ENCODE measurements at regions not wholly inside any gene's neighbourhood (a gene's known extent, or its start where the extent isn't known, plus 50 kb on each side); places are given as distances from the start of the nearest gene placed in this dataset.

DNA sequence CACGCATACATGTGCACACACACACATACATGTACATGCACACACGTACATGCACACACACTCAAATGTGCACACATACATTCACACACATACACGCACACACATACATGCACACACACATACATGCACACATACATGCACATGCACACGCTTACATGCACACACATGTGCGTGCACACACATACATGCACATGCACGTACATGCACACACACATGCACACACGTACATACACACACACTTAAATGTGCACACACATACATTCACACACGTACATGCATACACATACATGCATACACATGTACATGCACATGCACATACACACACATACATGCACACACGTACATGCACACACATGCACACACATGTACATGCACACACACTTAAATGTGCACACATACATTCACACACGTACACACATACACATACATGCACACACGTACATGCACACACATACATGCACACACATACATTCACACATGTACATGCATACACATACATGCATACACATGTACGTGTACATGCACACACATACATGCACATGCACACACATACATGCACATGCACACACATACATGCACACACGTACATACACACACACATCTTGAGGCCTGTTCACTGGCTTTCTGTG lies 283.7 kb upstream of the ID2 start:
- DNase-seq: no peak

- no peak for DNase-seq
Measured at GRCh38 chr2:8399731-8400130, 282.1 kb upstream of the ID2 start.

GRCh38 chr2:8400196-8400595 lies 281.7 kb upstream of the ID2 start:
- no peak for DNase-seq

GRCh38 chr2:8402222-8402621 lies 279.6 kb upstream of the ID2 start:
- DNase-seq: no peak

- no peak for DNase-seq
Measured at GRCh38 chr2:8403876-8404275, 278.0 kb upstream of the ID2 start.

- no peak for DNase-seq
Measured at GRCh38 chr2:8405334-8405733, 276.5 kb upstream of the ID2 start.

DNA sequence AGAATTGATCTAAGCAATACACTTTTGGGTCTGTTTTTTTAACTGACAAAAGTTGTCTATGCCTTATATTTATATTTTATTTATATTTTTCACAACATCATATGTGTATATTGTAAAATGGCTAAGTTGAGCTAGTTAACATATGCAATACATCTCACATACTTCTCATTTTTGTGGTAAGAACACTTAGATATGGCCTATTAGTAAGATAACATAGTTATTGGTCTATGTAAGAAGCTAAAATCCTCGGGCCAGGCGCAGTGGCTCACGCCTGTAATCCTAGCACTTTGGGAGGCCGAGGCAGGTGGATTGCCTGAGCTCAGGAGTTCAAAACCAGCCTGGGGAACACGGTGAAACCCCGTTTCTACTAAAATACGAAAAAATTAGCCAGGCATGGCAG lies 275.6 kb upstream of the ID2 start:
- no peak for DNase-seq

GRCh38 chr2:8407332-8407731 lies 274.5 kb upstream of the ID2 start:
- DNase-seq: no peak

DNA sequence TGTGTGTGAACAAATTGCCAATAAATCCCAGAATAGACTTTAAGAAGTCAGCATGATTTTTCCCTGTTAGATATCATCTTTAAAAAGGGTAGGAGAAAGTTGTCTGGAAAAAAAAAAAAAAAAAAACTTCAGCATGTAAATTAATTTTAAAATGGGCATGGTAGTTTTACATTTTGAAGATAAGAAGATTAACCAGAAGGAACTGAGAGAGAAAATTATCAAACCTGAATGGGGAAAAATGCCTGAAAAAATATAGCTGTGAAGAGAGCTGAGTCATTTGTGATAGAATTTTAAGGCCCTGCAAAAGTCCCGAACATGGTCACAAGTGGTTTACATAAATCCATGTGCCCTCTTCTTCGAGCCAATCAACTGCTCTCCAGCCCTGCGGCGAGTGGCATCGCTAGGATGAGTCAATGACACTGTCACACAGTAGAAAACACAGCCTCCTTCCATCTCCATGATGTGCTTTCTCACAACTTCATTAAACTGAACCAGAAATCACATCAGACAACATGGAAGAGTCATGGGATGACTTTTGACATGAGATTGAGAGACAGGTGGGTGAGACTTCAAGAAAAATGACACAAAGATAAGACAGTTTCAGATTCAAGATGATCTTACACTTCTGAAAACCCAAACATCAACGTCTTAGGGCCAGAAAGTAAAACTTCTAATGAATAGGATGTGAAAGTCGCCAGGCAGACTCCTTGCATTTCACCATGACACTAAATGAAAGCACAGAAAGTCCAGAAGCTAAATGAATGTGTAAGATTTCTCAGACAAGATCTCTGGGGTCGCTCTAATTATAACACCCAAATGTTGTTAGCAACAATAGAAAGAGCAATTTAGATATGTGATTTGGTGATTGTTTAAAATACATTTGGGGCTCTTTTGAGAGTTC lies 273.0 kb upstream of the ID2 start:
- no peak for DNase-seq

DNA sequence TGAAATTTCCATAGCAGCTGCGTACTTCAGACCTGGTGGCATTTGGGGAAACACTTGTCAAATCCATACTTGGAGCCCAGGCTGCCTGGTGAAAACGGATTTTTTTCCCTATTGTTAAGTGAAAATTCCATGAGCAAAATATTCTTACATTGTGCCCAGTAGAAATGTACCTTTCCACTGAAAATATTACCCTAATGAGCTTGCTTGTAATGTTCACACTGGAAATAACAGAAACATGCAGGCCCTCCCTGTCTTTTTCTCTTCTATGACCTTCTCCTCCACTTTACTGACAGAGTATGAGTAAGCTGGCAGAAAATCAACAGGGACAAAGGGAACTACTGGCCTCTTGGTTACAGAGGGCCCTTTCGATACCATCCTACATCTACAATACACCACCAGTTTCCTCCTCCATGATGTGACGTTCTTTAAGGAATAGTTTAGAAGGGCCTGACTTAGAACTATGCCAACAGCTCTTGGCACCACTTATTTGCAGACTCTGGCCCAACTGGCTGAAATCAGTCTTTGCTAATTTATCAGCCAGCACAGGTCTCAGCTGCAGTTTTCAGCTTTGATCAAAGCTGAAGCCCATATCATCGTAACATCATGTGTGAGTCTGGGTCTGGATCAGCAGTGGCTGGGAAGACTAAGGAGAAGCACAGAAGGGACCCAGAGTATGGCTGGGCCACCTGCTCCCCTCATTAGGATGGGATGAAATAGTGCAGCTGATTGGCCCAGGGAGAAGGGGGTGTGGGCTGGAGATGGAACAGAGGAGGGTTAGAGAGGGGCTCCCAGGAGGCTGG lies 272.2 kb upstream of the ID2 start:
- DNase-seq: no peak

DNA sequence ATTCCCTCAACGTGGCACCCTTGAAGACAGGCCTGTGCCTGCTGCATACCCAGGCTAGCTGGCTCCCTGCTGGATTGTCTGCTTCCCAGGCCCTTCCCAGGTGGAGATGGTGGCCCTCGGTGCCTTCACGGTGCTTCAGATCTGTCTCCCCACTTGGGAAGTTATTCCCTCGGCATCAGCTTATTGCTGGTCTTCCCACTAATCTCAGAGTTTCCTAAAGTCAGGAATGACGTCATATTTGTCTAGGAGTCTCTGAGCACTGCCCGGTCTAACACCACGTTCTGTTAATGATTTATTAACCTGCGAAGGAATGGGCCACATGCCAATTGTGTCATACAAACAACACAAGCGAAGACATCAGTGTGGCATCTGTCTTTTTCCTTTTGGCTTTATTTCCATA lies 269.8 kb upstream of the ID2 start:
- DNase-seq: no peak

- DNase-seq: no peak
Measured at GRCh38 chr2:8412586-8412985, 269.3 kb upstream of the ID2 start.

DNA sequence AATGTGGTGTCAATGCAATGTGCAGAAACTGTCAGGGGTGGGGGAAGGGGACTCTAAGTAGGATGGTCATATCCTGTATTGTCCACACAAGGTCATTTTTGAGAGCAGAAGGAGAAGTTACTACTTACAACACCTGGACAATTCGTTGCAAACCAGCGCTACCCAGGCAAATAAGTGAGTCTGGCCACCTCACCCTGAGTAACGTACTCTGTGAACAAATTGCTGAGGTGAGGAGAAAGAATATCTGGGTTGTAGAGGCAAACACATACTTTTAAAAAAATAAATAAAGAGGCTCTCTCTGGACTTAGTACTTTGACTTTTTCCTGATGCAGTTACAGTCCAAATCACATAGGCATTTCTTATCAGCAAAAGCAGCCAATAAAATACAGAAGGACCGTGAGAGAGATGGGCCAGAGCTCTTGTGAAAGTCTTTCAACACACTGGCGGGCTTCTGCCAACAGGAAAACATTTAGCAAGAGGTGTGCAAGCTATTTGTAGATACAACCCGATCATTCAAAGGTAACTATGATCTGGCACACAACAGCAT lies 268.2 kb upstream of the ID2 start:
- no peak for DNase-seq

DNA sequence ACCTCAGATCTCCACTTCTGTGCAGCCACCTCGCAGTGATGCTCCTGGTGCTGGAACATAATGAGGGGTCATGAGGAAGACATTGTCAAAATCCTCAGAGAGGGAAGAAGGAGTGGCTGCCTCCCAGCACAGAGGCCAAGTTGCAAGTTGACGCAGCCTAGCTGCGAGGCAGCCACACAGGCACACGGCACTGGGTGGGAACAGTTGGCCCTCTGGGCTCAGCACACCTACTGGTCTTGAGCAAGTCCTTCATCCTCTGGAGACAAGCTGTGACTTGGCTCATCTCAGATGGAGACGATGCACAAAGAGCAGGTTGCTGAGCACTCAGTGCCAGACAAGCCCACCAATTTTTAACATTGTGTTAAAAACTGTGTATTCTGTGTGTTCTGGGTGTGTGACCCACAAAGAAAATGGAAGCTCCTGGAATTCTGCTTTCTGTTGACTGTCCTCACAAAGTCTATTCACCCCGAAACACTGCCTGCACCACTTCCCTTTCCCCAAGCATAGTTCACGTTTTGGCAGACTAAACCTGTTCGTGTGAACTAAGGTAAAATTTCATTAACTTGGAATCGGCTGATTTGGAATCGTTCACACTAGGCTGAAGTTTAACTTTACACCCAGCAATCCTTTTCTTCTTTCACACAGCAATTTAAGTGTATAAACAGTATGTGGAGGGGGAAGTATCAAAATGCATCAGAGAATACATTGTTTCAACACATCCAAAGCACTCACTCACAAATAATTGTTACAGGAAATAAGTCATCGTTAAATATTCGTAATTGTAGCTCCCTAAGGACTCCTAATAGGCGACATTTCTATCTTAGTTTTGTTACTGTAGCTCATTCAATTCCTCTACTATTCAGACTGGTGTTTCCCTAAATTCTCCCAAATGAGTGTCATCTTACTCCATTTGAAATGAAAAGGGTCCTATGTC lies 266.6 kb upstream of the ID2 start:
- DNase-seq: no peak

GRCh38 chr2:8416001-8416571 lies 265.8 kb upstream of the ID2 start:
- DNase-seq: no peak

- no peak for DNase-seq
Measured at GRCh38 chr2:8416849-8417832, 264.7 kb upstream of the ID2 start.

DNA sequence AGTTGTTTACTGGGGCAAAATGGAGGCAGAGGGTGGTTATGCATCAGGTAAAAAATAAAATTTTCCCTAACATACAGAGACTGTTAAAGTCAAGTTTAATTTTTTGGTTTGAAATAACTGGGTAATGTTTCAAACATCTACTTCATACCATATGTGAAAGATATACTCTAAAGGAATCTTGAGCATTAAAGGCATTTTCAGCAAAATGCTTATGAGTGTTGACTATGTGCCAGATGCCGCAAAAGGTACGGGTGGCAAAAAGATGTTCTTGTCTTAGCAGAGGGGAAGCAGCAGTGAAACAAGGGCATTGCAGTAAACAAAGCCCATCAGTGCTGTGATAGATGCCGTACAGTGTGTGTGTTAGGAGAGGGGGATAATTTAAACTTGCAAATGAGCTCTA lies 263.1 kb upstream of the ID2 start:
- no peak for DNase-seq

DNA sequence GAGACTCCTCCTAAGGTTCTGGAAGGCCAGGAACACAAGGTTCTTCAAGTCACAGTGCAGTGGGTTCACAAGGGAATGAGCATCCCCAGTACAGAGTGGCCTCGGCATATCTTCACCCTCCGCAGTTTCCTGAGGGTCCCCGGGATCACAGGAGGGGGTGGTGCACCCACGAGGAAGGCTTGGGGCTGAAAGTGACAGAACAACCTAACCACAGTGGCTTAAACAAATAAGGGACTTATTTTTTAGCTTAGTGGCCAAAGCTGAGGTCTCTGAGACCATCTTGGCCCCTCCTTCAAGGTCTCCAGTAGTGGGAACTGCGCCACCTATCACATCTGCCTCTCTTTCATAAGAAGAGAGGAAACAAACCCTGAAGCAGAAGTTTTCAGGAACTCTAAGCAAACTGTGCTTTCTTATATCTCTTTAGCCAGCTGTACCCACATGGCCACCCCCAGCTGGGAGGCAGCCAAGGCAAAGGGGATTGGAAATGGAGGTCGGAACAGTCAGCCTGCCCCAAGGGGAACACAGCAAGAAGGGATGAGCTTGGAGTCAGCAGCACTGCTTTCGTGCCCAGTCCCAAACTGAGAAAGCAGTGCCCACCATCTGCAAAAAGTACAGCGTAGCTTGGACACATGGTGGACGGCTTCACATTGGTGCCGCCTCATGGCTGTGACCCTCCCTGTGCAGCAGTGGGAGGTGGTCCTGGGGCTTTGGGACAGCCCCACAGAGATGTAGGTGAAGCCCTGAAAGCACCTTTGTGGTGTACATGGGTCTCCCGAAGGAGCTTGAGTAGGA lies 260.0 kb upstream of the ID2 start:
- no peak for DNase-seq

GRCh38 chr2:8422450-8422800 lies 259.4 kb upstream of the ID2 start:
- DNase-seq: no peak
